Stimulated activated naive CD8-positive, alpha-beta T cell treated with anti-CD3 and anti-CD28 coated beads, Interleukin-15, Interleukin-2, amounts not matched to agents 100 U/mL and 50 U/mL, for 24 hours (primary cell): ENCODE measurements at regions not wholly inside any gene's neighbourhood (a gene's known extent, or its start where the extent isn't known, plus 50 kb on each side); places are given as distances from the start of the nearest gene placed in this dataset.

ENCODE experiments used
- ATAC-seq: fragments of 150-1000 bp; cut with Tn5 transposase; one replicate; pipeline ENCODE4 v1.10.0; 2021
- DNase-seq: peaks from one replicate; pipeline ENCODE4 v3.0.0; 2021

DNA sequence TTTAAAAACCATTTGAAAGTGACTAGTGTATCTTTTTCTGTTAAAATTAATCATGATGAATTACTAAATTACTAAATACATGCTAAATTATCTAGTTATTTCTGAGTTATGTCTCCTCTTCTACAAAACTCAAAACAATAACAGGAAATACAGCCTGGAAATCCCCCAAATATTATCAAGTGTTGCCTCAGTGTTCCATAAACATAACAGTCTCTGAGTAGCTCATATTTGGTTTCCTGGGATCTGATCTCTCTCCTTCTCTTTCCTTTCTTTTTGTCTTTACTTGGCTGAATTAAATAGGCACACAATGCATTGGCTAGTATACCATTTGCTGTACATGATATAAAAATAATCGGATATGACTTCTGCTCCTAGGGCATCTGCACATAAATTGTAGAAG, 277.6 kb upstream of the IGFBP3 start:
- no peak for DNase-seq
- no peak for ATAC-seq

DNA sequence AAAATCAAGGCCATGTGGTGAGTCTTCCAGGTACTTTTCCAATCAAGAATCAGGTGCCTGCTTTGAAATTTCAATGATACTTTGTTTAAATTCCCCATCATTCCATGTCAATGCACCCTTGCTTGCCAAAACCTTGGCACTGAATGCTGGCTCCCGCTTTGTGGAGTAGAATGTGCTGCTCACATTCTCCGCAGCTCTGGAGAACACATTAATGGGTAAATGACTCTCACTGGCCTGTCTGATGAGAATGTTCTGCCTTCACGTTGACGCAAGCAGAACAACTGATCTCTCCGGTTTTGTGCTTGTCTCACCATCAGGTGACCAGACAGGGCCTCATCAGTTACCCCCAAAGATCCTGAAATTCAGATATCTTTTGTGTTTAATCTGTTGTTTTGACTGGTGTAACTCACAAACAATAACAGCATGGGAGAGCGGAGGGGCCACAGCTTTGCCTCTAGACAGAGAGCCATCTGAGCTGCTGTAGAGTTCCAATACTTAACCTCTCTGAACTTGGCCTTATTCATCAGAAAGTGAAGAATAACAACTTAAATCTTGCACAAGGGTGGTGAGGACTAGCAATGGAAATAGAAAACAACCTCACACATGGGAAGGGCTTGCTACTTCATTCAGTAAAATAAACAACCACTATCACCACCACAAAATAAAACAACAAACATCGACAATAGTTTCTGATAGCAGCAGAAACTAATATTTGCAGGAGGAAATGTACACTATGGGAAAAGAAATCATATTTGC, 276.9 kb upstream of the IGFBP3 start:
- ATAC-seq (no peak), DNase-seq (no peak)

DNA sequence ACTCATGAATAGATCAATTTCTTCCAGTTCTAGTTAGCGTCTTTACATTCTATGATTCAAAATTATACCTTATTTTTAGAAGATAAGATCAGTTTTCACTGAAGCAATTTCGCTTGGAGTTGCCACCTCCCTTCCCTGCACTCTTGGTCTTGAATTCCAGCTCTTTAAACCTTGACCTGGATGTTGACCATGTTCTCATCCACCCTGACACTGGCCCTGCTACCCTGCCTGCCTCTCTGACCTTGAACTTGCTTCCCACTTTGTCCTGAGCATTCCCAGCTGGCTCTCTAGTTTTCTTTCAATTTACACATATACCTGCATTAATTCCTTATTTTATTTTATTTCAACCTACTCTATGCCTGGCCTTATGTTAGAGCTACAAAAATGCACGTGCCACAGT, 274.9 kb upstream of the IGFBP3 start:
- no peak for DNase-seq
- ATAC-seq = no peak

DNA sequence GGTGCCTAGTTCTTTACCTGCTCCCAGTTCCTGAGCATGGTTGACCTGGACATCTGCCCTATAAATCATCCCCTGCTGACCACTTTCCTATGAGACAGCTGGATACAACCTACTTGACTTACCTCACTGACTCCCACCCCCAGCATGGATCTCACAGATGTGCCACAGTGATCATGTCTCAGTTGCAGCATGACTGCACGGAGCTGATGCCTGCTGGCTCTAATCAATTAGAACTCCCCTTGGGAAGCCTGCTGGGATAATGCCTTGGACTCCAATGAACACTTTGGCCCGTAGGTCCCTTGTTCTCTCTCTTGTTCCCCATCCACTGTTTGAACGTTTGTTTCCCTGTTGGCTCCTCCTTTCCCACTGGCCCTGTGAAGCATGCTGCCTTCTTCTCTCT, 271.2 kb upstream of the IGFBP3 start:
- DNase-seq = no peak
- no peak for ATAC-seq

DNA sequence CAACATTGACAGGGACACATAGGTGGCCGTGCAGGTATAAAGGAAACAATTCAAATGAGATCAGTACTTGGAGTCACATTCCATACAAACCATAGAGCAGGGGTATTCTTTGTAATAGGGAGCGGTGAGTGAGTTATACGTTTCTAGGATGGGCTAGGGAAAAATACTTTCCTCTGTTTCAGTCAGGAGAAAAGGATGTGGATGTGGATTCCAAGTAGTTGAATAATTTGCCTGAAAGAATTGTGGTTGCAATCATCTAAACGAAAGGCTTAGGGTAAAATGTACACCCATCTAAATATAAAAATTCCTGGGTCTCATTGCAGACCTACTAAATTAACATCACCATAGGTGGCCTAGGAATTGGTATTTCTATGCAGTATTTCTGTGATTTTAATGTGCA, 270.7 kb upstream of the IGFBP3 start:
- ATAC-seq (no peak), DNase-seq (no peak)

DNA sequence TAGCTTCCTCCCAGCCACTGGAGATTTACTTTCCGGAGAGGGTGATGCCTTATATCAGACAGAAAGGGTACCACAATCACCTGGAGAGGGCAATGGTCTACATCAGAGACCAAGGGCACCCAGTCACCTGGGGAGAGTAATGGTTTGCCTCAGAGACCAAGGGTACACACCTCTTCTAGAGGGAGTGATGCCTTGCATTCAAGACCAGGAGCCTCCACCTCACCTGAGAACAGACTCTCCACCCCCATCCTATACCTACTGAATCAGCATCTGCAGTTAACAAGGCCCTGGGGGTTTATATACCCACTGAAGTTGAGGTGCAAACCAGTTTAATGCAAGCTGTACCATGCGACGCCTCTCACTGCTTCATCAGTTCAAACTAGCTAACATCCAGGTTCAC, 270.2 kb upstream of the IGFBP3 start:
- ATAC-seq (peak; percentile 14), DNase-seq (no peak)

DNA sequence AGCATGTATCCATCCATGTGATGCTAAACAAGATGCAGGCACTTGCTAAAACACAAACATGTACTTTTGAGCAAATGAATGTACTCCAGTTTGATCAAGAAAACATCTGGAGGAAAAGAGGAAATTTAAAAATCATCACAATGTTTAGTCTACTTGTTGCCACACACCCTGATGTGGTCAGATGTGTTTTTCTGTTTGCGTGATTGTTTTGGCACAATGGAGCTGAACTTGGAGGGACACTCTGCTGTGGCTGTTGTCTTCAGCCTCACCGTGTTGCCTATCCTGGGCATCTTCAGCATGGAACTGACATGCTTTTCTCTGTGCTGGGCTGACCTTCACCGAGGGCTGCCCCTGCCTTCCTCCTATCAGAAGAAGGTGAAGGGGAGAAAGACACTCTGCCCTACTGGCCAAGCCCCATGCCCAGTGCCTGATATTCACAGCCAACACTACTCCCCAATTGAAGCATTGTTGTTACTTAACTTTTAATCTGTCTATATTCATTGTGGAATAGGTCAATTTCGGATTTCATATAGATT, 268.3 kb upstream of the IGFBP3 start:
- DNase-seq = no peak

DNA sequence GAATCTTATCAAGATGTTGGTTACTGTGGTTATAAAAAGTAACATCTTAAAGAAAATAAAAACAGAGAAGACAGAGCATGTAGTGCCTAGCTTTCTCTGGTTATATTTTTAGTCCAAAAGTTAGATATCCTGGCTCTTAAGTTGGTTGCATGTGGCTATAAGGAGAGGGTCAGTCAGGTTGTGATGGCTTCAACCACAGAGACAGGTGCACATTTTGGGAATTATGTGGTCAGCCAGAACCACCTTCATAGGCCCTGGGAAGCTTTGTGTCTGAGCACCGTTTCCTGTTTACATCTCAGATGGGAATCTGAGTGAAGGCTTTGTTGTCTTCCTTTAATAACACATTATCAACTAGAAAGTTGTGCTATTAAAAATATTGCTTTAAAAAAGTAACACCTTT, 265.1 kb upstream of the IGFBP3 start:
- DNase-seq = no peak
- no peak for ATAC-seq

More for the DNA sequence above, 268.3 kb upstream of the IGFBP3 start:
- no peak for ATAC-seq

DNA sequence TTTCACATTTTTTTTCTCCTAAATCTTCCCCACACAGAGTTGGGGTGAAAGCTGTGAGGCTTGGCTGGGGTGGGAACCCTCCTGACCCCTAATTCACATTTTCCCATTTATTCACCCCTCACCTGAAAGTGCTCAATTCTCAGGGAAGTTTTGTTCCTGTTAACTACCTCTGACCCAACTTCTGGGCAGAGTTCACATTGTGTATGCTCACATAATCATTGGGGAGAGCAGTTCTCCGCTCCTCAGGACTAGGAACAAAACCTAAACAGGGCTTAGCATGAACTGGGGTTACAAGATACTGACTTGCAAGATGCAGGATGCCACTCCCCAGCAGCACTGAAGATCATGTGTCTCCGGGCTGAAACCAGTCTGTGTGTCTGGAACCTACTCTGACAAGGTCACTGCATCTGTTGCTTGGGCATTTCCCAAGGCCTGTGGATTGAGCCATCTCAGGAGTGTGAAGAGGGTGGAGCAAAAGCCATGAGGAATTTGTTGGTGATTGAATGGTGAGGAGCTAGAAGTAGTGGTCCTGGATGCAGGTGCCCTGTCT, 258.1 kb upstream of the IGFBP3 start:
- DNase-seq (no peak), ATAC-seq (no peak)

DNA sequence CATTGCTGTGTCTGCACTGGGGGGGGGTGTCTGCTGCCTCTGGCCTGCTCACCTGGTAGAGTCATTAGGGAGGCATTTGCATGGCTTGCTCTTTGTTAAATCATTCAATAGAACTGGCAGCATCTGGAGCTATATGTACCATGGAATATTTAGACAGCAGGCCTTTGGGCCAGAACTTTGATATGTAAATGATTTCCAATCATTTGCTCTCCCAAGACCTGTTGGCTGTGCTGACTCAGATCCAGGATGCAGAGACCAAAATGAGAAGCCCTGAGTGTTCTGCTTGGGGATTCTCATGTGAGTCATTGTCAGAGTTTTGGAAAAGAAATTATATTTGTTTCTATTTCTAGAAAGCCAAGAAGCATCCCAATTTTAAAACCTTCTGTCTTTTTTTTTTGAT, 257.6 kb upstream of the IGFBP3 start:
- DNase-seq = no peak
- no peak for ATAC-seq

DNA sequence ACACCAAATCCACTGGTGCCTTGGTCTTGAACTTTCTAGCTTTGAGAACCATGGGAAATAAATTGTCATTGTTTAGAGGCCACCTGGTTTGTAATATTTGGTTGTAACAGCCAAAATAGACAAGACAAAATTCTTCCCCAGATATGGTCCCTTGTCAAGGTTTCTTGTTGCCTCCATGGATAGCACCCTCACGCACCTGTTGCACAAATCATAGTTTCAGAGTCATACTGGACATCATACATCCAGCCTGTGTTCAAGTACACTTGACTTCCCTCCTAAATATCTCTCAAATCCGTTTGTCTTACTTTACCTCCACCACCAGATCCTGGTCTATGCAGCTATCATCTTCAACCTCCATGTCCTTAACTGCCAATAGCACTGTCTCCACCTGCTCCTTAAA, 256.7 kb upstream of the IGFBP3 start:
- ATAC-seq (no peak), DNase-seq (no peak)

DNA sequence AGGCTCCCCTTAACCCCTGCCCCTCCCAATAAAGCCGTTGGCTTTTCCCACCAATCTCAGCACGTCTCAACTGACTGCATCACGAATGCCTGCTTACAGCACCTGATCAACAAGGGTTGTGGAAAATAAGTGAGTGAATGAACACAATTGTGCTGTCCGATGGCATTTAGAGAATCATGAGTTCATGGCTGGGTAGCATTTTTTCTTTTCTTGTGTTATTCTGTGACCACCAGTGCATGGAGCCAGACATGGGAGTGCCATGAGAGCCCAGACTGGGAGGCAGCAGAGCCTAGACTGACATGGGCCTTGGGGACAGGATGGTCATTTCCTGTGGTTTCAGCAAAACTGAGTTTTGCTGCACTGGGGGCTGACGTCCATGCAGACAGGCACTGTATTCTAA, 254.1 kb upstream of the IGFBP3 start:
- DNase-seq = no peak

DNA sequence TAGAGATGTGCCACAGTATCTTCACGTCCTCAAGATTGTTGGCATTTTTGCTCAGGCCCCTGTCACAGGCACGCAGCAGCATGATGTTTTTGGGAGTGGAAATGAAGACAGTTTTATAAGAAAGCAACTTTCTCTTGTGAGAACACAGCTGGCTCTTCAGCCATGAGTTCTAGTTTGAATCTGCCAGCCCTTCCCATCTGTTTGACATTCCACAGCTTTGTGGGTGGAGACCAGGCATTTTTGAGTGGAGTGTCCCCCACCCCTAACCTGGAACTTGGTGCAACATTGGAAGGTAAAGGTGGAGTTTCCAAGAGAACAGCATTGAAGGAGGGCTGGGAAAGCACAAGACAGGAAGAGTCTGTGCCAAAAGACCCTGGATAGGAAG, 253.1 kb upstream of the IGFBP3 start:
- DNase-seq = no peak

More for the DNA sequence above, 254.1 kb upstream of the IGFBP3 start:
- no peak for ATAC-seq

DNA sequence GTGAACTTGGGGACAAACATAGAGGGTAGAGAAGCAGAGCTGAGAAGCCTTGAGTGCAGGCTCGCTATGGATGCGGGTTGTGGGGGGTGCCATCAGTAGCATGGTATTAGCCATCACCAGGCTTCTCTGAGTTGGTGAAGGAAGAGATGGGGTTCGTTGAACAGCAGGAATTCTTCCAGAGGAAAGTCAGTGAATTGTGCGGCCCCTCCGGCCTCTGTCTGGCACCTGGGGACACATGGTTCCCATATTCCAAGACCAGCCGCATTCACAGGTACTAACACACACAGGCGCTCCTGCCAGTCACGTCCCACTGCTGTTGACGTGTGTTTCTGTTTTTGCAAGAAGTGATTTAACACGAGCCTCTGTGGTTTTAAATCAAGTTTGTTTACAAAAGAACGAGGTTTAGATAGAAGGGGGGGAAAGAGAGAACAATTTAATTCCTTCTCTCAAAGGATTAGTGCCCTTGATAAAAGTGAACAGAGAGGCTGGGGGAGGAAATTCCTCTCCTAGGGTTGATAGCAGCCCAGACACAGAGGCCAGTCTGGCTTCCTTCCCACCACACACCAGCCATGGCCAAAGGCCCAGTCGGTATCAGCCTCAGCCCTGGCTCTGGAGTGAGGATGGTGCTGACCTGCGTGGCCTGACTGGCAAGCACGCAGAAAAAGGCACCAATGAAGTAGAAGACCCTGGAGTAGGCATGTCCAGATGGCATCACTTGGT, 252.6 kb upstream of the IGFBP3 start:
- DNase-seq (no peak), ATAC-seq (no peak)

More for the DNA sequence above, 253.1 kb upstream of the IGFBP3 start:
- ATAC-seq = no peak

DNA sequence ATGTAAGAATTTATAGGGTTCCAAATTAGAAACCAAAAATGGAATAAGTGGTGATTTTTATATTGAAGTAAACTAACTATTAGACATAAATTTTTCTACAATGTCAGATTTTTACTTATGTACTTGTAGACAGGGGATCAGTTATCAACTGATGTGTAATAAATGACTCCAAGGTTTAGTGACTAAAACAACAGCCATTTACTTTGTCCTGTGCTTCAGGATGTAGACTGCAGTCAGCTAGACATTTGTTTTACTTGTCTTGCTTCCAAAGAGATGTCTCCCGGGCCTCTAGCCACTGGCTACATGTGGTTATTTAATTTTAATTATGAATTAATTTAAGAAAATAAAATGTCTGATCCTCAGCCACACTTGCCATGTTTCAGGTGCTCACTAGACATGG, 249.7 kb upstream of the IGFBP3 start:
- no peak for DNase-seq
- ATAC-seq = no peak

DNA sequence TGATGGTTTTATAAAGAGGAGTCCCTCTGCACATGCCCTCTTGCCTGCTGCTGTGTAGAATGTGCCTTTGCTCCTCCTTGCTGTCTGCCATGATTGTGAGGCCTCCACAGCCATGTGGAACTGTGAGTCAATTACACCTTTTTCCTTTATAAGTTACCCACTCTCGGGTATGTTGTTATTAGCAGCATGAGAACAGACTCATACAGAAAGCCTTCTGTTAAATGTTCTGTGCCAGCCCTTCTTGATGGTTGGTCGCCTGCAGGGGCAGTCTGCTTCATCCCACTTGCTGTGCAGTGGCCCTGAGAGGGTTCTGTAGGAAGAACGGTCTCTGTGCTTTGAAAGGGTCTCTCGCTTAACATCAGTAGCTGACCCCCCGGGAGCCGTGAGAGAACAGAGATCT, 248.9 kb upstream of the IGFBP3 start:
- ATAC-seq (no peak), DNase-seq (no peak)

DNA sequence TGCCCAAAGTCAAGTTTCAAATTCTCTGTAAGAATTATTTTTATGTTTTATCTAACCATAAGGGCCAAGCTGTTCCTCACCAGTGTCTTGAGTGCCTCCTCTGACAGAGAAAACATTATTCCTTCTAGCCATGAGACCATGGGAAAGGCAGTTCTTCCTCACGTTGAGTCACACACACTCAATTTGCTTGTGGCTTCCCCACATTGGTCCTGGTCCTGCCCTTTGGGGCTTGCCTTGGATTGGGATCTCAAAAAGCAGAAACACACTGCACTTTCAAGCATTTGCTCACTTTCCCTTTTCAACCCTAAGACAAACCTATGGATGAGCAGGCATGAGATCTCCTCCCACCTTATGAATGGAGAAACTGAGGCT, 248.3 kb upstream of the IGFBP3 start:
- DNase-seq (no peak), ATAC-seq (no peak)

DNA sequence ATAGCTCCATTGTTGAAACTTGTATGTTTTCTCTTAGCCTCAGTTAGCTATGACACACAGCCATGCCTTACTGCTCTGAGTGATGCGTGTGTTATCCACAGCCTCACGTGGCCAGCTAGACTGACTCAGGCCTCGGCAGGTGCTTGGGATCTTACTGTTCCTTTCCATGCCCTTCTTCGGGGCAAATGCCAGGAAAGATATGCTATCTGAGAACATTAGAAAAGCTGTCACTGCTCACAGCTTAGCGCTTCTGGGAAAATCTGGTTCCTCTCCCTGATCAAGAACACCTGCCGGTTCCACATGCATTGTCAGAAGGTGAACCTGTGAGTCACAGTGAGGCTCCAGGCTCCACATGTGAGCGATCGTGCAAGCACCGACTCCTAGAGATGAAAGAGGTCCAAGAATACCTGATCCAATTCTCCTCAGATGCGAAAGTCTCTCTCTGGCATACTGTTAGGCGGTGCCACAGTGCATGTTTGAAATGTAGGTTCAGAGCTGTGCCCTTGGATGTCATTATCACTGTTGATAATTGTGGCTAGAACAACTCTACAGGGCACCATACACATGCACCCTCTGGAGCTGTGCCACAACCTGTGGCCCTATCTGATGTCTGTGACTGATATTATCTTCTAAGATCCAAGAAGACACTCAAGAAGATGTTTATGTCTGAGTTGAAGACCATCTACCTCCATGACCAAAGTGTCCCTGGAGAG, 247.8 kb upstream of the IGFBP3 start:
- no peak for ATAC-seq
- DNase-seq = no peak

DNA sequence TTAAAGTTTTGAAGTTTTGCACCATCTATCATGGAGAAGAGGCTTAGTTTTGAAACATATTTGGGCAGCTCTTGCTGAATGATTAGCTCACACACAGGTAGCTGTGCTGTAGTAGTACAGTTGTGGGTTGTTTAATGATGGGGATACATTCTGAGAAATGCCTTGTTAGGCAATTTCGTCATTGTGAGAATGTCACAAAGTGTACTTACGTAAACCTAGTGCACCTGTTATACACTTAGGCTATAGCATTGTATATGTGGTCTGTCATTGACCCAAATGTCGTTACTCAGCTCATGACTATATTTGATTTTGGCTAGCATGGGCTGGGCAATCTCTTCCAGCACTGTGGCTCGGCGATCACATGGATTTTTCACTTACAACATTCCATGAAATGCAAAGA, 247.2 kb upstream of the IGFBP3 start:
- DNase-seq (no peak), ATAC-seq (no peak)

DNA sequence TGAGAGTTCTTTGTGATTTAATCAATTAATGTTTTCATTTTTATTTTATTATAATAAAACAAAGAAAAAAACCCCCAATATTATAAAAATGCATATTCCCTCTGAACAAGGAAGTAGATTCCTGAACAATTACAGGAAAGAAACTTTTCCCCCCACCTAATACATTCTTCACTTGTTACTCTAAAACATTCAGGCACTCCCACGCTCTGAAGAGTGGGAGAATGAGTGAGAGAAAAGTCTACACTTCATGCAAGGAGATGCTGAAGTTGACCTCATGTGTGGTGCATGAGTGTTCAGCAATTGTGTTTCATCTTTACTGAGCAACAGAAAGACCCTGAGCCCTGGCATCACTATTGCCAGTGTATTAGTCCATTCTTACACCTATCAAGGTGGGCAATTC, 244.2 kb upstream of the IGFBP3 start:
- ATAC-seq = no peak

DNA sequence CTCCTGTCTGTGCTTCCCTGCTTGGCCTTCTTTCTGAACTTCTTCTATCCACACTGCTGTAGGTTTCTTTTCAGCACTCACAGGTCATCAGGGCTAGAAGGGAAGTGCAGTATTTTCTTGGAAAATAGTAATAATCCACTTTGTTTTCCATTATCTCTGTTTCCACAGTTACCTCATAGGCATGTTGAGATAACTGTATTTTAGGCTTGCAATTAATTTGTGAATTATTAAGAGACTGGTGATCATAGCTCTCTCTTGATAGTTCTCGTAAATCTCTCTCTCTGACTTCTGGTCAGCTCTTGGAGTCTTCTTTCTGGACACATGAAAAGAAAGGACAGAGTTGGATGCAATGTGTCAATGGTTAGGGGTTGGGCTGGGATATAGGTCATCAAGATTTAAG, 243.6 kb upstream of the IGFBP3 start:
- ATAC-seq = no peak
- no peak for DNase-seq

More for the DNA sequence above, 244.2 kb upstream of the IGFBP3 start:
- DNase-seq = no peak

DNA sequence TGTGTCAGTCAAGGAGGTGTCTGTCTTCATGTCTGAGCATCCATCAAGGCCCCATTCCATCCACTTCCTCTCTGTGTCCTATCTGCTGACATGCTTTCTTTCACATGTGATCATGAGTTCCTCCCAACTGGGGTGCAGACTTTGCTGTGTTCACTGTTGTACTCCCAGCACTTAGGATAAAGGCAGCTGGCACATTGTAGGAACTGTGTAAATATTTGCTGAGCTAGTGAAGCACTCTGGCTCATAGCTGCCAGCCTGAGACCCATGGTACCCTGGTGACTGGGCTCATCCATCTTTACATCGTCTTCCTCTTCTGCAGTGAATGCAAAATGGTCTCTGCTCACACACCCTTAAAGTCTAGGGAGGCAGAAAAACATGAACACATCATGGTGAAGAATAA, 242.2 kb upstream of the IGFBP3 start:
- no peak for DNase-seq
- no peak for ATAC-seq

DNA sequence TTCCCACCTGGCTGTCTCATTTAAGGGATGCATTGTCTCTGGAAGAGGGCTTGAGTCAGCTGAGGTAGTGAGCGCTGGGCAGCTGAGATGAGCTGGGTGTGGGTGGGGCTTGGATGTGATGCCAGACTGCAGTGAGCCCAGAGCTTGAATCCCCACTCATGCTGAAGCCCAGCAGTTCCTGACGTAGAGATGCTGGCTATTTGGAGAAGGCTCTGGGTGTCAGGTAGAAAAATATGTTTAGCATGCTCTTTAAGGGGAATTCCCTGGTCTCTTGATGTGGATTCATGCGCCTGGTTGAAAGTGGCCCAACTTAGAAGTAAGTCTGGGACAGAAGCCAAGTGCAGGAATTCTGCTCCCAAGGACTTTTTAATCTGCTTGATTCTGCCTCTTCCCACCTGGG, 241.5 kb upstream of the IGFBP3 start:
- DNase-seq = no peak

More for the DNA sequence above, 241.5 kb upstream of the IGFBP3 start:
- no peak for ATAC-seq
